Right atrium auricular region (tissue), 2 donors: ENCODE measurements at regions not wholly inside any gene's neighbourhood (a gene's known extent, or its start where the extent isn't known, plus 50 kb on each side); places are given as distances from the start of the nearest gene placed in this dataset.

Source experiments
- DNase-seq: peaks from one replicate; pipeline ENCODE4 v3.0.0-alpha.2; 2019; ENCODE audit warnings: low spot score
- H3K27ac ChIP-seq, 2 donors: fragments of 200-600 bp; sonication (generic); 1 replicate in 1 of 2; 2 replicates in 1 of 2; pipeline ENCODE4 v1.5.1; 2016 to 2019
- H3K27me3 ChIP-seq, 2 donors: fragments of 200-600 bp; sonication (generic); one replicate each; pipeline versions ENCODE4 v1.5.1 to v1.6.0; 2017 to 2019
- H3K36me3 ChIP-seq: fragments of 200-600 bp; sonication (generic); one replicate; pipeline ENCODE4 v1.5.1; 2016
- H3K4me1 ChIP-seq, 2 donors: fragments of 200-600 bp; sonication (generic); one replicate each; pipeline versions ENCODE4 v1.5.1 to v1.6.0; 2017 to 2019
- H3K4me3 ChIP-seq, 2 donors: fragments of 200-600 bp; sonication (generic); 1 replicate in 1 of 2; 2 replicates in 1 of 2; pipeline ENCODE4 v1.5.1; 2017 to 2019; ENCODE audit warnings: mild to moderate bottlenecking in 1 of 2, moderate library complexity in 1 of 2
- H3K9me3 ChIP-seq, 2 donors: fragments of 200-600 bp; sonication (generic); one replicate each; pipeline ENCODE4 v1.5.1; 2019
- TF ChIP-seq, protein P1 (sequence below), 2 donors: fragments of 200-600 bp; sonication (generic); IDR thresholded peaks; one replicate each; pipeline ENCODE4 v1.5.1; 2019; ENCODE audit warnings: antibody characterized with exemption in 2 of 2

GRCh38 chr18:68588169-68588568 is 126.7 kb downstream of the TMX3 start:
- TF ChIP-seq, protein P1, sequence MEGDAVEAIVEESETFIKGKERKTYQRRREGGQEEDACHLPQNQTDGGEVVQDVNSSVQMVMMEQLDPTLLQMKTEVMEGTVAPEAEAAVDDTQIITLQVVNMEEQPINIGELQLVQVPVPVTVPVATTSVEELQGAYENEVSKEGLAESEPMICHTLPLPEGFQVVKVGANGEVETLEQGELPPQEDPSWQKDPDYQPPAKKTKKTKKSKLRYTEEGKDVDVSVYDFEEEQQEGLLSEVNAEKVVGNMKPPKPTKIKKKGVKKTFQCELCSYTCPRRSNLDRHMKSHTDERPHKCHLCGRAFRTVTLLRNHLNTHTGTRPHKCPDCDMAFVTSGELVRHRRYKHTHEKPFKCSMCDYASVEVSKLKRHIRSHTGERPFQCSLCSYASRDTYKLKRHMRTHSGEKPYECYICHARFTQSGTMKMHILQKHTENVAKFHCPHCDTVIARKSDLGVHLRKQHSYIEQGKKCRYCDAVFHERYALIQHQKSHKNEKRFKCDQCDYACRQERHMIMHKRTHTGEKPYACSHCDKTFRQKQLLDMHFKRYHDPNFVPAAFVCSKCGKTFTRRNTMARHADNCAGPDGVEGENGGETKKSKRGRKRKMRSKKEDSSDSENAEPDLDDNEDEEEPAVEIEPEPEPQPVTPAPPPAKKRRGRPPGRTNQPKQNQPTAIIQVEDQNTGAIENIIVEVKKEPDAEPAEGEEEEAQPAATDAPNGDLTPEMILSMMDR (IDR thresholded peaks at IDR 0.05) = no peak
- H3K27me3 ChIP-seq = no peaks in the 10 kb centered on the region
- no peak overlapping the region for H3K4me3 ChIP-seq
- H3K4me1 ChIP-seq = no peaks in the 10 kb centered on the region
- DNase-seq = no peak
- H3K27ac ChIP-seq = no peak overlapping the region
- H3K9me3 ChIP-seq = no peaks in the 10 kb centered on the region
- H3K36me3 ChIP-seq = no peaks in the 10 kb centered on the region

DNA sequence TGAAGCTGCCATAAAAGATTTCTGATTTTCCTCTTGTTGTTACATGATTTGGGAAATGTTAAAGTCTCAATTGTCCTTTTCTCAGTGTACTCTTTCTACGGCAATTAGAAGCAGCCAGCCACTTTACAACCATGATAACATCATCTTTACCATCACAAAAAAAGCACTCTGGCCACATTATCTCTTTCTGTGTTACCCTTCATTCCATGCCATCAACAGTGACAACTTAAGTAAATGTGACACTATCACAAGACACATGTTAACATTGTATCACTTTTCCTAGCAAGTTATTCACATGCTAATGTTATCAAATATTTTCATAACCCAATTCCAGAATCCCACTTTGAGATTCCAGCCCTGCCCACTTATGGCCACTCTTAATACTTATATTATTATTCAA is 131.2 kb downstream of the TMX3 start:
- TF ChIP-seq, protein P1 (IDR thresholded peaks at IDR 0.05) = no peak
- Histone ChIP-seq H3K4me3 (no peak overlapping the region), H3K9me3 (no peaks in the 10 kb centered on the region), H3K27ac (no peak overlapping the region), H3K36me3 (no peaks in the 10 kb centered on the region), H3K27me3 (no peaks in the 10 kb centered on the region), H3K4me1 (no peaks in the 10 kb centered on the region)
- no peak for DNase-seq

GRCh38 chr18:68574311-68574710 is 140.6 kb downstream of the TMX3 start:
- TF ChIP-seq, protein P1 (IDR thresholded peaks at IDR 0.05) = no peak
- DNase-seq = no peak

GRCh38 chr18:68569936-68570335 is 145.0 kb downstream of the TMX3 start:
- no peak for DNase-seq
- no peaks in the 10 kb centered on the region for H3K36me3 ChIP-seq
- no peaks in the 10 kb centered on the region for H3K4me1 ChIP-seq
- peaks cover 0 to 10% of the 10 kb centered on the region in 2 donors for H3K9me3 ChIP-seq
- H3K27ac ChIP-seq = no peak overlapping the region
- H3K4me3 ChIP-seq = no peak overlapping the region
- no peaks in the 10 kb centered on the region for H3K27me3 ChIP-seq
- TF ChIP-seq, protein P1 (IDR thresholded peaks at IDR 0.05) = no peak

More at GRCh38 chr18:68574311-68574710, 140.6 kb downstream of the TMX3 start:
- H3K4me3 ChIP-seq = no peak overlapping the region
- H3K36me3 ChIP-seq = no peaks in the 10 kb centered on the region
- no peak overlapping the region for H3K27ac ChIP-seq
- H3K9me3 ChIP-seq = peaks cover 0 to 10% of the 10 kb centered on the region in 2 donors
- no peaks in the 10 kb centered on the region for H3K27me3 ChIP-seq
- no peaks in the 10 kb centered on the region for H3K4me1 ChIP-seq

DNA sequence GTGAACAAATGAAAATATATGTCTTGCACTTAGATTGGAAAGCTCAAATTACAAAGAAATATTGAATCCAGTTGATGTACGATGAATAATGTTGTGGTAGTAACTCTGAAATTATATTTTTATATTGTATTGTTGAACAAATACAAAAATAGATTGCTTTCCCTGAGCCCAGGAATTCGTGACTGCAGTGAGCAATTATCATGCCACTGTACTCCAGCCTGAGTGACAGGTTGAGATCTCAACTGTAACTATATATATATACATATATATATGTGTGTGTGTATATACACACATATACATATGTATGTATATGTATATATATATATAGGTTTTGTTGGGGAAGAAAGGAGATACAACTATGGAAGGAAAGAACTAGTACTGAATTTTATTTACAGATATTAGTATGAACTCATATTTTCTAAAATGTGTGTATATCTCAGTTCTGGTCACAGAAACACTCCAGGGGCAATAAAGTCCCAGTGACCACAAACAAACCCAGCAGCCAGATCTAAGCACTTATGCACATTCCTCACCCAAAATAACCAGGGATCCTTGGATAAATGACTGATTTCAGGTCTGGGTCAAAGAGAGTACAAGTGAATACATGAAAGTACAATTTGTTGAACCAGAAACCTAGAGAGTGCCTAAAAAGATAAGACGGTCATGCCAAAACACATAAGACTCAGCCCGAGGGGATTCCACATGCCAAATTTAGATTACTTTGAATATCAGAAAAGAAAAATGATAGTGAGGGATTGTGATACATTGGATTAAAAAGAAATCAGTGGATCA is 146.3 kb downstream of the TMX3 start:
- no peak overlapping the region for H3K27ac ChIP-seq
- TF ChIP-seq, protein P1 (IDR thresholded peaks at IDR 0.05) = no peak
- no peak for DNase-seq
- H3K36me3 ChIP-seq = no peaks in the 10 kb centered on the region
- no peaks in the 10 kb centered on the region for H3K27me3 ChIP-seq
- H3K4me3 ChIP-seq = no peak overlapping the region
- H3K4me1 ChIP-seq = no peaks in the 10 kb centered on the region
- H3K9me3 ChIP-seq = peaks cover 0 to 10% of the 10 kb centered on the region in 2 donors

GRCh38 chr18:68566991-68567390 is 147.9 kb downstream of the TMX3 start:
- Histone ChIP-seq H3K27me3 (no peaks in the 10 kb centered on the region), H3K9me3 (no peaks in the 10 kb centered on the region), H3K27ac (no peak overlapping the region), H3K4me3 (no peak overlapping the region), H3K36me3 (no peaks in the 10 kb centered on the region), H3K4me1 (no peaks in the 10 kb centered on the region)
- TF ChIP-seq, protein P1 (IDR thresholded peaks at IDR 0.05) = no peak
- DNase-seq = no peak
